Hepatocyte (in vitro differentiated cells): ENCODE measurements at regions not wholly inside any gene's neighbourhood (a gene's known extent, or its start where the extent isn't known, plus 50 kb on each side); places are given as distances from the start of the nearest gene placed in this dataset.
"Not testable (repeated sequence)": the region's sequence is repeated elsewhere in the genome, so short reads cannot be mapped to it uniquely, and the experiment has no call there.

Source experiments
- DNase-seq: peaks from one replicate; pipeline ENCODE4 v3.0.0-alpha.2; 2016; ENCODE audit warnings: low spot score
- H2AFZ ChIP-seq: fragments of 200-600 bp; sonication (generic); 2 replicates; pipeline ENCODE4 v1.6.0; 2016; ENCODE audit warnings: antibody characterized with exemption, mild to moderate bottlenecking
- H3K27ac ChIP-seq: fragments of 200-600 bp; sonication (generic); 2 replicates; pipeline ENCODE4 v1.5.1; 2016; ENCODE audit warnings: mild to moderate bottlenecking
- H3K27me3 ChIP-seq: fragments of 200-600 bp; sonication (generic); 2 replicates; pipeline ENCODE4 v1.6.1; 2016
- H3K36me3 ChIP-seq: fragments of 200-600 bp; sonication (generic); replicated peaks from 2 replicates; pipeline ENCODE4 v1.5.1; 2016; ENCODE audit warnings: low read depth; ENCODE audit not compliant: insufficient read depth
- H3K4me1 ChIP-seq: fragments of 200-600 bp; sonication (generic); 2 replicates; pipeline ENCODE4 v1.5.1; 2016; ENCODE audit warnings: mild to moderate bottlenecking, moderate library complexity; ENCODE audit not compliant: insufficient read depth
- H3K4me2 ChIP-seq: fragments of 200-600 bp; sonication (generic); 2 replicates; pipeline ENCODE4 v1.6.0; 2016
- H3K4me3 ChIP-seq: fragments of 200-600 bp; sonication (generic); 2 replicates; pipeline ENCODE4 v1.5.1; 2016; ENCODE audit warnings: mild to moderate bottlenecking
- H3K79me2 ChIP-seq: fragments of 200-600 bp; sonication (generic); 2 replicates; pipeline ENCODE4 v1.6.0; 2017; ENCODE audit warnings: mild to moderate bottlenecking
- H3K9me2 ChIP-seq: fragments of 200-600 bp; sonication (generic); replicated peaks from 2 replicates; pipeline ENCODE4 v1.6.0; 2017; ENCODE audit warnings: mild to moderate bottlenecking; ENCODE audit not compliant: insufficient read depth
- H3K9me3 ChIP-seq: fragments of 200-600 bp; sonication (generic); 2 replicates; pipeline ENCODE4 v1.5.1; 2016; ENCODE audit warnings: low read depth, mild to moderate bottlenecking
- H4K20me1 ChIP-seq: fragments of 200-600 bp; sonication (generic); 2 replicates; pipeline ENCODE4 v1.6.0; 2016; ENCODE audit warnings: mild to moderate bottlenecking; ENCODE audit not compliant: insufficient read depth, poor library complexity, severe bottlenecking
- EZH2 ChIP-seq: fragments of 200-600 bp; sonication (generic); IDR thresholded peaks from 2 replicates; pipeline ENCODE4 v1.6.1; 2016; ENCODE audit warnings: antibody characterized with exemption, mild to moderate bottlenecking, borderline replicate concordance
- EZH2phosphoT487 ChIP-seq: fragments of 200-600 bp; sonication (generic); IDR thresholded peaks from one replicate; pipeline ENCODE4 v1.6.1; 2018; ENCODE audit warnings: antibody characterized with exemption, mild to moderate bottlenecking, low read depth, moderate library complexity; ENCODE audit not compliant: unreplicated experiment, severe bottlenecking
- WGBS: methylation state at CpG from one replicate; pipeline ENCODE4 v1.1.6; 2016; ENCODE audit warnings: low lambda C conversion rate; ENCODE audit errors: missing lambda C conversion rate; 5-methylcytosine and 5-hydroxymethylcytosine counted together
- TF ChIP-seq, protein P1 (sequence below): fragments of 200-600 bp; sonication (generic); IDR thresholded peaks from 2 replicates; pipeline ENCODE4 v1.5.1; 2016; ENCODE audit warnings: antibody characterized with exemption, mild to moderate bottlenecking; ENCODE audit not compliant: poor library complexity

DNA sequence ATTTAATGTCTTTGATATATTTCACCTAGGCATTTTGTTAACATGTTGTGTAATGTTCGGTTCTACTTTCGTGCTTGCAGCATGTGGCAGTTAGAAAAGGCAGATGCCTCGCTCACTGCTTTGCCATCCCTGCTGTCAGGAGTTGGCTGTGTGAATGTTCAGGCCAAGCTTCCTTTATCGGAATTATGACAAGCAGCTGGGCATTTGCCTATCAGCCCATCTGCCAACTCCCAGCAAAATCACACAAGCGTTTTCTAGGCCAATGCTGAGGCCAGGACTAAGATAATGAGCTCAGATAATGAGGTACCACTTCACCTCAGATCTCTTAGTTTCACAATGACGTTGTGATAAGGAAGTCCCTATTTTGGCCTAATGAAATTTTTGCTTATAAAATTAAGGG is 212.7 kb upstream of the FAM3C start:
- Histone ChIP-seq H3K36me3 (no peaks in the 10 kb centered on the region), H3K9me3 (no peaks in the 10 kb centered on the region), H3K4me1 (peaks cover 14% of the 10 kb centered on the region), H3K9me2 (no peaks in the 10 kb centered on the region), H3K4me2 (no peak overlapping the region), H3K27ac (no peak overlapping the region), H3K4me3 (no peak overlapping the region), H4K20me1 (no peaks in the 10 kb centered on the region), H2AFZ (no peak overlapping the region), H3K79me2 (no peaks in the 10 kb centered on the region), H3K27me3 (no peaks in the 10 kb centered on the region)
- 59% methylated on average over 6 of the region's 6 CpGs for WGBS
- TF ChIP-seq EZH2phosphoT487 (no peak), EZH2 (no peak)
- TF ChIP-seq, protein P1, sequence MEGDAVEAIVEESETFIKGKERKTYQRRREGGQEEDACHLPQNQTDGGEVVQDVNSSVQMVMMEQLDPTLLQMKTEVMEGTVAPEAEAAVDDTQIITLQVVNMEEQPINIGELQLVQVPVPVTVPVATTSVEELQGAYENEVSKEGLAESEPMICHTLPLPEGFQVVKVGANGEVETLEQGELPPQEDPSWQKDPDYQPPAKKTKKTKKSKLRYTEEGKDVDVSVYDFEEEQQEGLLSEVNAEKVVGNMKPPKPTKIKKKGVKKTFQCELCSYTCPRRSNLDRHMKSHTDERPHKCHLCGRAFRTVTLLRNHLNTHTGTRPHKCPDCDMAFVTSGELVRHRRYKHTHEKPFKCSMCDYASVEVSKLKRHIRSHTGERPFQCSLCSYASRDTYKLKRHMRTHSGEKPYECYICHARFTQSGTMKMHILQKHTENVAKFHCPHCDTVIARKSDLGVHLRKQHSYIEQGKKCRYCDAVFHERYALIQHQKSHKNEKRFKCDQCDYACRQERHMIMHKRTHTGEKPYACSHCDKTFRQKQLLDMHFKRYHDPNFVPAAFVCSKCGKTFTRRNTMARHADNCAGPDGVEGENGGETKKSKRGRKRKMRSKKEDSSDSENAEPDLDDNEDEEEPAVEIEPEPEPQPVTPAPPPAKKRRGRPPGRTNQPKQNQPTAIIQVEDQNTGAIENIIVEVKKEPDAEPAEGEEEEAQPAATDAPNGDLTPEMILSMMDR = no peak
- no peak for DNase-seq

DNA sequence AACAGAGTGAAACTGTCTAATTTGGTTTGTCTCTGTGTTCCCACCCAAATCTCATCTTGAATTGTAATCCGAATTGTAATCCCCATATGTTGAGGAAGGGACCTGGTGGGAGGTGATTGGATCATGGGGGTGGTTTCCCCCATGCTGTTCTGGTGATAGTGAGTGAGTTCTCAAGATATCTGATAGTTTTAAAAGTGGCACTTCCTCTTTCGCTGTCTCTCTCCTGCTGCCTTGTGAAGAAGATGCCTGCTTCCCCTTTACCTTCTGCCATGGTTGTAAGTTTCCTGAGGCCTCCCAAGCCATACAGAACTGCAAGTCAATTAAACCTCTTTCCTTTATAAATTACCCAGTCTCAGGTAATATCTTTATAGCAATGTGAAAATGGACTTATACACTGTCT is 212.1 kb upstream of the FAM3C start:
- not testable (repeated sequence) for H3K79me2 ChIP-seq, H2AFZ ChIP-seq, H3K9me3 ChIP-seq, H3K27ac ChIP-seq, DNase-seq, H3K4me2 ChIP-seq, H4K20me1 ChIP-seq, H3K36me3 ChIP-seq, H3K4me3 ChIP-seq, H3K27me3 ChIP-seq, H3K9me2 ChIP-seq
- peaks cover 14% of the 10 kb centered on the region for H3K4me1 ChIP-seq
- WGBS = 84% methylated on average over 2 of the region's 2 CpGs

DNA sequence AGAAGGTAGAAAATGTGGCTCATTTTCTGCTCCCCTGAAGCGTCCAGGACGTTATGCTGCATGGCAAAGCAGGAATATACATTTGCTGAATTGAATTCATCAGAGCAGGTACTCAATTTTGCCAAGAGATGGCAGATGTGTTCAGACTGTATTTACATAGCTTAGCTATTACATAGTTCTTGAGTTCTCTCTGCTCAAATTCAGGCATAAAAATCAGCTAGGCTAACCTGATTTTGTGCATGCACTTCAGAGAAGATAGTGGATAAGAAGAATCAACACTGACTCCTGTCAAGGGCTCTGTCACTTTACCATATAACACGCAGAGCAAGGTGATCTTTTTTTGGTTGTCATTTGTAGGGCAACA is 209.2 kb upstream of the FAM3C start:
- Histone ChIP-seq H3K36me3 (no peaks in the 10 kb centered on the region), H4K20me1 (no peaks in the 10 kb centered on the region), H3K27me3 (no peaks in the 10 kb centered on the region), H3K4me3 (no peak overlapping the region), H3K9me3 (no peaks in the 10 kb centered on the region), H3K4me1 (peaks cover 14% of the 10 kb centered on the region), H3K9me2 (no peaks in the 10 kb centered on the region), H2AFZ (no peak overlapping the region), H3K4me2 (no peak overlapping the region), H3K79me2 (no peaks in the 10 kb centered on the region), H3K27ac (peak overlapping the region; percentile 12)
- 64% methylated on average over 3 of the region's 3 CpGs for WGBS
- DNase-seq = peak; percentile 39
- TF ChIP-seq EZH2 = no peak
- TF ChIP-seq, protein P1 = peak; percentile 52

DNA sequence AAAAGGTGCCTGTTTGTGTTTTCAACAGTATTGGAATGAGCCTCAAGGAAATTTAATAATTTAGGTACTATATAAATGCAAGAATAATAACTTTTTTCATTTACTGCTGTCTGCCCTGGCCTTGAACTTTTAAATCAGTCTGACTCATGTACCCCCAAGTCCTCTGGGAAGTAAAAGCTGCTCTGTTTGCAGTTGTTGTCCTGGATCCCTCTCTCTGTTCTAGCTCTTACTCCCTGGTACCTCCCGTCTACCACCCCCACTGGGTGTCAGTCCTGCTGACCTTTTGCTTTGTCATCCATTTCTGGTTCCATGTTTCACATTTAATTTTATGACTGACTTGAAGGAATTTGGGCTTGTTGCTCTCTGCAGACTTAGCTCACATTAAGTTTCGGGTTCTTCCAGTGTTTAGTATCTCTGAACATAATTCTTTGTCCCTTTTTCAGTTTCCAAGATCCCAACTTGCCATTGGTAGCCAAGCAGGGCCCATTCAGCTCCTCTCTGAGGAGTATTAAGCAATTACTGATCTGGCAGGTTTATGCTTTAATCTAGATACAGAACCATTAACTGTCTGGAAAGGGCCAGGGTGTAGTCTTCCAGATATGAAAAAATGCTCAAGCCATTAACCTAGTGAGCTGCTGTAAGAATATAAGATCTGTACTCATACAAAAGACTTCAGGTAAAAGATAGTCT is 208.7 kb upstream of the FAM3C start:
- no peak for DNase-seq
- Histone ChIP-seq H3K27ac (peak overlapping the region; percentile 12), H4K20me1 (no peaks in the 10 kb centered on the region), H3K36me3 (no peaks in the 10 kb centered on the region), H2AFZ (peak overlapping the region; percentile 24), H3K4me1 (peaks cover 14% of the 10 kb centered on the region), H3K9me3 (no peaks in the 10 kb centered on the region), H3K27me3 (no peaks in the 10 kb centered on the region), H3K9me2 (no peaks in the 10 kb centered on the region), H3K4me3 (no peak overlapping the region), H3K4me2 (peak overlapping the region; percentile 16), H3K79me2 (no peaks in the 10 kb centered on the region)
- 34% methylated on average over 2 of the region's 2 CpGs for WGBS
- TF ChIP-seq EZH2 (no peak), EZH2phosphoT487 (no peak)
- TF ChIP-seq, protein P1 = no peak
